DMS114 treated with DMSO at 0.1 percent for 48 hours (cell line): ENCODE measurements at regions not wholly inside any gene's neighbourhood (a gene's known extent, or its start where the extent isn't known, plus 50 kb on each side); places are given as distances from the start of the nearest gene placed in this dataset.
"Not testable (repeated sequence)": the region's sequence is repeated elsewhere in the genome, so short reads cannot be mapped to it uniquely, and the experiment has no call there.

ENCODE experiments used
- DNase-seq: peaks from one replicate; lab custom pipeline; 2025; ENCODE audit not compliant: unreplicated experiment; lab: John Stamatoyannopoulos, UW

GRCh38 chr22:47512617-47513016 is 750.2 kb downstream of the TBC1D22A start:
- no peak for DNase-seq

- no peak for DNase-seq
Observed at GRCh38 chr22:47504962-47505361, 742.5 kb downstream of the TBC1D22A start.

GRCh38 chr22:47498969-47499495 is 736.6 kb downstream of the TBC1D22A start:
- no peak for DNase-seq

GRCh38 chr22:47497666-47498065 is 735.2 kb downstream of the TBC1D22A start:
- no peak for DNase-seq

- DNase-seq, result no peak
Observed at GRCh38 chr22:47495110-47495509, 732.7 kb downstream of the TBC1D22A start.

GRCh38 chr22:47488131-47488530 is 725.7 kb downstream of the TBC1D22A start:
- DNase-seq, result not testable (repeated sequence)

GRCh38 chr22:47486569-47487312 is 724.3 kb downstream of the TBC1D22A start:
- no peak for DNase-seq

- no peak for DNase-seq
Observed at GRCh38 chr22:47484960-47485569, 722.6 kb downstream of the TBC1D22A start.

- no peak for DNase-seq
Observed at GRCh38 chr22:47476231-47476630, 713.8 kb downstream of the TBC1D22A start.

GRCh38 chr22:47474895-47475294 is 712.4 kb downstream of the TBC1D22A start:
- no peak for DNase-seq

GRCh38 chr22:47474464-47474863 is 712.0 kb downstream of the TBC1D22A start:
- no peak for DNase-seq

GRCh38 chr22:47472636-47473035 is 710.2 kb downstream of the TBC1D22A start:
- no peak for DNase-seq

- no peak for DNase-seq
Observed at GRCh38 chr22:47471406-47471805, 709.0 kb downstream of the TBC1D22A start.

GRCh38 chr22:47465809-47466208 is 703.4 kb downstream of the TBC1D22A start:
- DNase-seq, result no peak

GRCh38 chr22:47465222-47465621 is 702.8 kb downstream of the TBC1D22A start:
- DNase-seq, result no peak

- DNase-seq, result no peak
Observed at GRCh38 chr22:47463220-47463619, 700.8 kb downstream of the TBC1D22A start.

- no peak for DNase-seq
Observed at GRCh38 chr22:47460861-47461260, 698.4 kb downstream of the TBC1D22A start.

- no peak for DNase-seq
Observed at GRCh38 chr22:47460176-47460575, 697.7 kb downstream of the TBC1D22A start.

GRCh38 chr22:47458348-47458747 is 695.9 kb downstream of the TBC1D22A start:
- no peak for DNase-seq

GRCh38 chr22:47457509-47458300 is 695.3 kb downstream of the TBC1D22A start:
- DNase-seq, result no peak

GRCh38 chr22:47457021-47457420 is 694.6 kb downstream of the TBC1D22A start:
- DNase-seq, result no peak

- no peak for DNase-seq
Observed at GRCh38 chr22:47456031-47456430, 693.6 kb downstream of the TBC1D22A start.
